HG03103 (cell line): ENCODE measurements at regions not wholly inside any gene's neighbourhood (a gene's known extent, or its start where the extent isn't known, plus 50 kb on each side); places are given as distances from the start of the nearest gene placed in this dataset.

Experiments used
- ATAC-seq: cut with Tn5 transposase; IDR thresholded peaks from one replicate; pipeline ENCODE4 v1.9.1; 2021; ENCODE audit warnings: low read depth; ENCODE audit not compliant: unreplicated experiment

DNA sequence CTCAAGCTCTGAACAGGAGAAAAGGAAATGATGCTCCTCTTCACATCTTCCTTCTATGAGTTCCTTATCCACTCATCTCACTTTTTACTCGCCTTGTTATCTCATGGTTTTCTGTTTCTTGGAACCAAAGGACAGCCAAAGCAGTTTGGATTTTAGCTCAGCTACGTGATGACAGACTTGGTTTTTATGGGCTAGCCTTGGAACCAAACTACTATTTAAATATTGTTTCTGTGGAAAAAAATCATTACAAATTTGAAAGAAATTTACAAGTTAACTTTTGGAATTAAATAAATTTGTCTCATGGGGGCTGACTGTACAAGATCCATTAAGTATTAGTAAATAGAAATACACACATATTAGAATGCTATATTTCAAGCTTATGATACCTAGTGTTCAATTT is 727.8 kb upstream of the FANCL start:
- ATAC-seq: no peak

DNA sequence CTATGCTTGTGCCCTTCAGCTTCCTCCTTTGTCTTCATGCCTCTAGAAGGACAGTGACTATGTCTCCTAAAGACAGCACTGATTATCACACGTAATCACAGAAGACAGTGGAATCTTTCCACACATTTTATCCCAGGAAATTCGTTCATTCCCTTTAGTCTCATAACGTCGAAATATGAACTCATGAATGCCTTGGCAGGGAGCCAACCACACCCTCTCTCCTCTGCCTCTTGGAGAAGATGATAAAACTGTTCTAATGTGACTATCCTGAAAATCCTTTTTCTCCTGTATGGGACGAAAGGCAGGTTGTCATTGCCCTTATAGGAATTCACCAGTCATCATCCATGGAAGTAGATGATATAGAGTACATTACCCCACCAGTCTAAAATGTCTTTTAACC is 726.6 kb upstream of the FANCL start:
- no peak for ATAC-seq

DNA sequence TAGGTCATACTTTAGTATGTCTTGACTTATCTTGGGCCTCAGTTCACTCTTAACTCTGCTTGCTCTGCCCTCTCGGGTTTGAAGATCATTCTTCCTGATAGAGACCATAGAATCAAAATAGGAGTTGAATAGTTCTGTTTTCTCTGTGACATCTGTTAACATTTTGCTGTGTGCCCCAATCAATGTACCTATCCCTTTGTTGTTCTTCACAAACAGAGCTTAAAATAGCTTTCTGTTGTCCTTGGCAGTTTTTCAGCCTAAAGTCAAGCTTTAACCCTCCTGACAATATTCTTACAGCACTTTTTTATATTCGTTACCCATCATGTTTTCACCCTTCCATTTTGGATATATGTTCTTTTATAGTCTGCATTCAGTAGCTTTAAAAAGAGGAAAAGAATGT is 724.5 kb upstream of the FANCL start:
- ATAC-seq: no peak

DNA sequence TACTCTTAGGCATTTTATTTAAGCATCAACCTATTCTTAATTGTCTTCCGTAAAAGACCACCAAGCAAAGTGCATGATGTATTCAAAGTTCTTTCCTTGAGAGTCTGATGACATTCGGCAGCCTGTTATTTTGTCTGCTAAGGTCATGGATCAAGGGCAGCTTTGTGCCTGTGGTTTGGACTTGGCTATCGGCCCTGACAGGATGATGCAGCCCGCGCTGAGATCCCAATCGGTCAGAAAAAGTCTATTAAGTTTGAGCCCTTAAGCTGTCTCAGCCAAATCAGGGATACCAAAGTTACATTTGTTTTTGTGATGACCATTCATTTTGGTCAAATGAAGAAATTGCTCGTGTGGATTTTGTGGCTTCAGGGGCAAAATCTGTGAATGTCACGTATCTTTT is 718.9 kb upstream of the FANCL start:
- ATAC-seq: no peak

DNA sequence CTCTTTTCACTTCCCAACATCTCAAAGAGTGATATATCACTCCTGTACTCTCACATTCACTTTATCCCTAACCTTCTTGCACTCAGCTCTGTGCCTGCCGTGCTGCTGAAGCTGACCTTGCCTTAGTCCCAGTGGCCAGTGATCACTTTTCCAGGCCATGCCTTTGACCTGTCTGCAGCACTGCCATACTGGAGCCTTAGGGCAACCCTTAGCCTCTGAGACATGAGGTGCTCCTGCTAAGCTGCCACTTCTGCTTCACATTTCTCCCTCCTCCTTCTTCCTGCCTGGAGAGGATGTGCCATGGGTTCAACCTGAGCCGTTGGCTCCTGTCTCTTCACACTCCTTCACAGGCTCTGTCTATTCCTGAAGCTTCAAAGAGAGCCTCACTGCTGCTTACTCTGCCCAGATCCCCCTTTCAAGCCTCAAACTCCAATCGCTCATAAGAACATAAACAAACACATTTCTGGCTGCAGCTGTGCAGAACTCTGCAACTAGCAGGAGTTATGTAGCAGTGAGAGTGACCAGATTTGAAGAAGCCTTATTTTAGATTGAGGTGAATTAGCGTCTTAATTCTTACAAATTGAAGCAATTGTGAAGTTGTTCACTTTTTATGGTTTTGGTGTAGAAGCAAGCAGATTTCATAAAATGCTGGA is 716.2 kb upstream of the FANCL start:
- ATAC-seq: no peak

DNA sequence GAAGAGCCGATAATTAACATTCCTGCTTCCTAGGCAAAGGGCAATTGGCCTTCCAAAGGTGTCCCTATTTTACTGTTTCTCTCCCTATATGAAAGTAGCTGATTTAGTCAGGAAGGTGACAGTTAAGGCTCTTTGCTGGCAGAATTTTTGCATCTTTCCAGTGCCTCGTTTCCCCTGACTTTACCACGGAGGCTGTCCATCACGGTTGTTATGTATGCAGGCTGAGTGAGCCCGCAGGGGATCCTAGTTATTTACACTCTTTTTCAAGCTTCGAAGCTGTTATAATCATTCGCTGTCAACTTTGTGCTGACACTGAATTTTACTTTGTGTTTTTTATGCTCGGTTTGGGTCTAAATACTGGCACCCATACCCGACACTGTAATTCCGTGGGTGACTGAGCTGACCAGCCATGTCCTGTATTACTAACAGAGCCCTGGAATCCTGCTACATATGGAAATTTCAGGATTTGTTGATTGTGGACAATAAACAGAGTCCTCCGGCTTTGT is 713.8 kb upstream of the FANCL start:
- no peak for ATAC-seq

DNA sequence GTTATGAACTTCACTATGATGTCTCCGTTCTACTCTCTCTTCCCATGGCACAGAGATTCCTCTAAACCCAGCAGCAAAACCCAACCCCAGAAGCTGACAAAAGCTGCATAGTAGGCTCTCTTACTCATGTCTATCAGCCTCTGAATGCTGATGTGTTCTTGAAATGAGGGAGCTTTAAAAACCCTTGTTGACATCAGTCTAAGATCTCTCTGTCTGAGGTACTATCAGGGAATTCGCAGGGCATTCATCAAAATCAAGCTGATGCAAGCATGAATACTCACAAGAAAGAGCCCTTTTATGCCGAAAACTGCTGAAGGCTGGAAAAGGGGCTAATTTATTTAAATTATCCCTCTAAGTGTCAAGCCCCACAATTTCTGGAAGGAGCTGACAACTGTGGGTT is 710.6 kb upstream of the FANCL start:
- no peak for ATAC-seq

DNA sequence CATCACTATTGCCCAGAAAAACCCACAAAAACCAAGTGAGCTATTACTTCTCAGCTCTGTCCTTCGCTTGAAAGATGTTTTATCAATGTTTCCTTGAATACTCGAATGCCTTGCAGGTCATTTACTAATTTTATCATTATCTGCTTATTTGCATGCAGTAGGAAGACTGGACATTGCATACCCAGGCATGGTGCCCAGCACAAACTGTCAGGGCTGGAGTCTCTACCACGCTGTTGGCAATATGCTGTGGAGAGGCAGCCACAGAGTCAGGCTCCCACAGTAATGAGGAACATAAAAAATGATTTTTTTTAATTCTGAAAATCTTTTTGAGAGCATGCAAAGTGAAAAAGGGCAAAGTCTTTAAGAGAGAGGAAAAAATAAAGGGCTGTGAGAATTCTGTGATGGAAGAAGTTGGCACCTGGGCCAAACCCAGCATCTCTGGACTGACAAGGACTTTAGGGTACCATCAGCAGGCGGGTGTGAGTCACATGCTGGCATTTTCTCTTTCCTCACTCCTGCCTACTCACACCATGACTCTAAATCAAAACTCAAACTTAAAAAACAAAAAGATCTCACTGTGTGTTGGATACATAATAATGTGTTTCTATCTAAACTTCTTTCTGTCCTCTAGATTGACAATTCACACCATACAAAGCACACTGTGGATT is 709.8 kb upstream of the FANCL start:
- no peak for ATAC-seq

DNA sequence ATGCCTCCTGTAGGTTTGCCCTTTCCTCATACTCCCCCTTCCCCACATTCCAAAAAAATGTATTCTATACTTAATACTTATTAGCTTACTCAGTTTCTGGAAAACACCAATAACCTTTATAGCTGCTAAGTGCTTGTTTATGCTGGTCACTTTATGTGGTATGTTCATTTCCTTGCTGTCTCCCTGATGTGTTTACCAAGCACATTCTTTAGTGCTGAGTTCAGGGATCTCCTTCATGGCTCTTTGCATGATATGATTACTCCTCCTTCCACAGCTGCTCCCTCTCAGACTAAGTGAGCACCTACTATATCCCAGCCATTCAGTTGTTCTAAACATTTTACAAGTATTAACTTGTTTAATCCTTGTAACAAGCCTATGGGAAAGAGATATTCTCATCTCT is 698.3 kb upstream of the FANCL start:
- ATAC-seq: no peak

DNA sequence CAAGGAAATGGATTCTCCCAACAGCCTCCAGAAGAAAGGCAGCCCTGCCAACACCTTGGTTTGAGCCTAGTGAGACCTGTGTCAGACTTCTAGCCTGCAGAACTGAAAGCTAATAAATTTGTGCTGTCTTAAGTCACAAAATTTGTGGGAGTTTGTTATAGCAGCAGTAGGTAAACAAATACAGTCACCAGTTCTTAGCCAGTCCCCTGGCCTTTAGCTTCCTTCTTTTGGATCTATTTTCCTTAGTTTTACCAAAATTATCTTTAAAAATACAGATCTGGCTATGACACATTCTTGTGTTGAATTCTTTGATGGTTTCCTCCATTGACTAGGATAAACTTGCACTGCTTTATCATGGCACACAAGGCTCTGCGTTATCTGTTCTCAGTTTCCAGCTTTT is 697.9 kb upstream of the FANCL start:
- no peak for ATAC-seq

DNA sequence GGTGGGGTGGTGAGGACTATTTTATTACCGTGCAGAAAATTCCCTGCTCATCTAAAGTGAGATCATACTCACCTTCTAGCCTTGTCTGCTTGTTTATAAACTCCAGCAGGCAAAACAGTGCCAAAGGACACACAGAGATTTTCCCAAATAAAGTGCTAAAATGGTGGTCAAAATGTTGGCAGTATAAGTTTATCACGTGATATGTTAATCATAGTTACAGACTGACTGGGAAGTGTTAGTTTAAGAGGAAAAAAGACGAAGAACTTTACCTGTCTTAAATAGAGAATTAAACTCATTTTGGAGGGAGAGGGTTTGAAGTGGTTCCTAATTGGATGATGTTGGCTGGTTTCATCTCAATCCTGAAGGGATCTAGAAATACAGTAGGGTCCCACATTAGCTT is 691.7 kb upstream of the FANCL start:
- ATAC-seq: no peak

DNA sequence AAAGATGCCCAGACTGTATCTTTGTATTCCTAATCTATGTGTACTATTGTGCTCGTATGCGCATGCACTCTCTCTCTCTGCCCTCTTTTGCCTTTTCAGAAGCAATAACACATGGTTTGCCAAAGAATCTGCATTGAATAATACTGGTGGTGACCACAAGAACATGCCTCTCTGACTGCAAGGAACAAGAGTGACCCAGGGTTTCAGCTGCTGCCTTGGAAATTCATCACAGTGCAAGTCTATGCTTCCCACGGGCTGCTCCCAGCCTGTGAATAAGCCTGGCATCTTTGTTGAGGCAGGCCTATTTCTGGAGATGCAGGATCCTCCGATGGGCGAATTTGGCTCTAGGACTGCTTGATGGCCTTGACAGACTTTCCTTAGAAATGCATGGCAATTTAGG is 689.4 kb upstream of the FANCL start:
- no peak for ATAC-seq

DNA sequence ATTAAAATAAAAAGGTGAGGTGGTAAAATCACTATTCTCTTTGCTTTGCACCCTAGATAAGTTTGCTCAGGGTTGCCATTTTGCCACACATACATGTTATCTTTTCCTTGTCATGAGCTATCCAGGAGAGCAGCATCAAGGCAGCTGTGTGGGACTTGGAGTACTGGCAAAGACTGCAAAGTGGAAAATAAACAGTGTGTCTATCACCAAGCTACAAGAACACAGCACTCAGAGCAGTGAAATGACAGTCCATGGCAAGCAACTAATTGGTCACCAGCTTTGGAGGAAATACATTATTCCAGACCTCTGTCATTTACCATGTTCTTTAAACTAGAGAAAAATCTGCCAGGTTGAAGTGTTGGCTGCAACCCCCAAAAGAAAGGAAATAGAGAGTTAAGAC is 687.8 kb upstream of the FANCL start:
- no peak for ATAC-seq

DNA sequence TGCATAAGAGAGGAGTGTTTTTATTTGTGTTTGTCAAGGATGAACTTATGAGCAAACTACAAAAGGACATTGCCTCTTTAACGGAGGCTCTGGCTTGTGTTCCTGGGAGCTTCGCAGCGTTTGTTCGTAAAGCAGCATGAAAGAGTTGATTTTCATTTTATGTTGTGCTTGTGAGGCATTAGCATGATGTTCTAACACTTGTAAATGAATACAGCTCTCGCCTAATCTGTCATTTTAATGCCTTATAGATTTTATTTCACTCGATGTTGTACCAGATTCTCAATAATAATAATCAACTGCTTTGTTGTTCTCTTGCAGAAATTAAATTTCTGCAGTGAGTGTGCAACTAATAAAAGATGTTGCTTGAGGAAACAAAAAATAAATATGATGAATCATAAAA is 687.3 kb upstream of the FANCL start:
- no peak for ATAC-seq

DNA sequence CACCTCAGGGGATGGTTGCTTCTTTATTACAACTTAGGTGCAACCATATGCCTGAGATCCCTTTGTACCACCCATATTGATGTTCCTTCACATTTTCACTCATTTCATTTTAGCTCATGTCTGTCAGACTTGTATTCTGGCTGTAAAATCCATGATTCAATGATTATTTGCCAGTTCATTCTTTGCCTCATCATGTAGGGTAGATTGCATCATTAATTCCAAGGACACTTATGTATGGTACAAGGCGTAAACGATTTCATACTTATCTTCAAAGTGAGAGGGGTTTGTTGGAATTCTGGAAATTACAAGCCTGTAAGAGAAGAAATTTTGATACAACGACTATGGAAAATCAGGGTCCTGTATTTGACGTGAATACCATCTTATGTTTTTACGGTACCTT is 685.0 kb upstream of the FANCL start:
- ATAC-seq: no peak

DNA sequence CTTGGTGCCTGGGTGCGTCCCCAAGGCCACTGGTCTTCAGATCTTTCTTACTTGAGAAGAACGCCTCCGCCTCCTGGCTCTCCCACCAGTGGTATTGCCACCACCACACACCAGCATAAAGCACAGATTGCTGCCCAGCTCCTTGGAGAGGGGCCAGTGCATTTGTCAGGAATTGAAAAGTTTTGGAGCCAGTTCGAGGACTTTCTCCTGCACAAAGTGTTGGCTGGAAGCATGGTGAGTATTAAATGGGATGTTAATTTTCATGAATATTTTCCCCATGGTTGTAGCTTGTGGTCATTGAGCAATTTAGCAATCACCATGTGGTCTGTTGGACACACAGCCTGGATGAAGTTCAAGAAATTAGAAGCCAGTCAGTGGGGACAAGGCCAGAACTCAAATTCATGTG is 684.6 kb upstream of the FANCL start:
- ATAC-seq: no peak

DNA sequence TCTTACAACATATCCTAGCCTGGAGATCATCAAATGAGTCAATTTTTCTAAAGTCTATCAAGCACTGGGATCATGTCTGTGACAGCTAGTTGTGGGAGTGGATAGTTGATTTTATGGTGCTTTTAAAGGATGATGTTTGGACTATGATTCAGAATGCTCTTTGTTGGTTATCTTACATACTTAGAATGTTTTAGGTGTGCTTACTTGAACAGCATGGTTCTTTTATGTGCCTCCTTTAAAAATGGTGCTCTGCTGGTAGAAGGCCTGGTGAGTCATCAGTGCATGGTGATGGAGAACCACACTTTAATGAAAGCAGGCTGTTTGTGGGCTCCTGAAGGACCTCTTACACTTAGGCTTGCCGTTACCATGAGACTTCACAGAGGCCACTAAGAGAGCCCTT is 682.7 kb upstream of the FANCL start:
- no peak for ATAC-seq

DNA sequence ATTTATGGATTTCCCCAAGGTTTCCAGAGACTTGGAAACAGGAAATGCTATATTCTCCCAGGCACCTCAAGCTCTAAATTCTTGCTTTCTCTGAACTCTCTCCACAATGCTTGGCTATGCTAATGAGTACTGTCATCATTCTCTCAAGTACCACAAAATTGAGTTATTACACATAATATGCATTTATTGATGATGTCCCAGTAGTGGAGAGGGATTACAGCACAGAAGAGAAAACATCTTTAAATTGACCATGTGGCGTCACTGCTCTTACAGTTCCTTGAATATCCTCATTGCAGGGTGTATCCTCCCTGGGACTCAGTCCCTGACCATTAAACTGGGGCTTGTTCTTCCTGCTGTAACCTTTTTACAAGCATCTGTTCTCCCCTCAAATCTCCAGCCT is 681.1 kb upstream of the FANCL start:
- no peak for ATAC-seq

DNA sequence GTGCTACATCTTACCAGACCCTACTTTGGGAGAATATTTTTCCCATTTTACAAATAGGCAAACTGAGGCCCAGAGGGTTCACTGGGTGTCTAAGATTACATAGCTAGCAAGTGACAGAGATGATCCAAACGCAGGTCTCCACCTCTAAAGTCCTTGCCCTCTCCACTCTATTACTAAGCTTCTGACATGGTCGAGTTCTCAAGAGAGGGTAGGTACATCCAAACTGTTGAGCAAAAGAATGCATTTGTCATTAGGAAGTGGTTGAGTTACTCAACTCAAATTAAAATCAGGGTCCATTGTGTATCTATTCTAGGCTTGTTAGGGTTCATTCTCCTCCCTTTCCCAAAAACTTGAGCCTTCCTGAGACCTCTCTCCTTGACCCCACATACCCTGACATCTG is 680.6 kb upstream of the FANCL start:
- no peak for ATAC-seq

DNA sequence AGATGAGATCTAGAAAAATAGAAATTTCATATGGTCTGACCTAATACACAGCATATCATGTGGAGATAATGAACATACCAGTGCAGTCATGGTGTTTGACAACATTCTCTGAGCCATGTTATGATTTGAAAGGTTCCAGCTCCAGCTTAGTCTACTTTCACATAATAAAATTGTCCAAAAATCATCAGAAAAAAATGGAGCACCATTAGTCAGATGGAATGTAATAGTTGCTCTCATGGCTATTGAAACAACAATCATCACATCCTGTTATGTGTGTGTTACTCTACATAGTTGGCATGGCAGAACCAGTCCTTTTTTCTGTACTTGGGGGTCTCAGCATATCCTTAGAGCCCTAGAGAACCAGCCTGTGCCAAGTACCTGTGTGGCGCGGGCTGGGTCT is 678.9 kb upstream of the FANCL start:
- ATAC-seq: no peak

DNA sequence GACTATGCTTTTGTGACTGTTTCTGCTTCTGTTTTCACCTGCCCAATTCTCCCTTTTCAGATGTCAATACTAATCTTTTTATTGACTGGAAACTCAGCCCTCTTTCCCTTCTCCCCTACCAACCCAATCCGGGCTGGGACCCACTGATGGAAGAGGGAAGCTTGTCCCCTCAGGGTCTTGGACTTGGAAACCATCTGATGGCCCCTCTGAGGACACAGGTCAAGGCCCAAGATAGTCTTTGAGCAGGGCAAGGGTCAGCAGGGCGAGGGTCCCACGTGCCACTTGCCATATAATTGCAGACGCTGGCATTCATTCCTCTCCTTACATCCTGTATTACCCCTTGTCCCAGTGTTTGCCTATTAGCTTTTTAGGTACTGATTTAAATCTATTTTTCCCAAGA is 678.2 kb upstream of the FANCL start:
- ATAC-seq: no peak

DNA sequence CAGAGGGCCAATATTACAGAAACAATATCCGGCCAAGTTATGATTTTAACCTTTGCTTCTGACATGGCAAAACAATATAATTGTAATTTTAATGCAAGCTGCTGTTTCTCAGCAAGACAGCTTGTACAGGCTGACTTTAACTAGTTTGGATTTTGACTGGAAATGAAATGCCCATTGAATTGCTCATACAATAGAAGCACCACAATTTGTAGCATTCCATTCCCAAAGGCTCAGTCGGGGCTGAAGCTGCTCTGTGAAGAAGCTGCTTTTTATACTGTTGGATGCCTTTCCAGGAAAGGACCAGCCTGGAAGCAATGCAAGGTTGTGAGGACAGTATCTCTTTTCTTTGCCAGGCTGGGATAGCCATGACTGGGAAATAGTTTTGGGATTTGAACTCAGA is 677.0 kb upstream of the FANCL start:
- no peak for ATAC-seq

DNA sequence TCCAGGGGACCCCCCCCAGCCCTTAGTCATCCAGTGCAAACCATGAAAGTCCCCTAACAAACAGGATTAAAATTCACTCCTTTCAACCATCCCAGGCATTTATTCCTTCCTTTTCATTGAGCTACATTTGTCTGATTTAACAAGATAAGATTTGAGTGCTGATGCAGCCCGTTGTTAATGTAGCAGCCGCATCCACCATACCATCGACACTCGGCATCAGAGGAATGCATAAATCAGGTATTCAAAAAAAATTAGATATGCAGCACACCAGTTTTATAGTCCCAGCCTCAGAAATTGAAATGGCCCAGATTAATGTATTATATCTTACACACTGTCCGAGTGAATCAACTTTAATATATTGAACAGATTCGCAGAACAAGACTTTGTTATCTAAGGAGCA is 676.5 kb upstream of the FANCL start:
- no peak for ATAC-seq
